SU-DHL-6 (cell line): ENCODE measurements at regions not wholly inside any gene's neighbourhood (a gene's known extent, or its start where the extent isn't known, plus 50 kb on each side); places are given as distances from the start of the nearest gene placed in this dataset.

Experiments
- H2AFZ ChIP-seq: fragments of 200-600 bp; sonication (generic); 2 replicates; pipeline ENCODE4 v1.6.1; 2014; ENCODE audit warnings: low read depth, mild to moderate bottlenecking, moderate library complexity, mixed read lengths, antibody characterized with exemption, low read length; ENCODE audit not compliant: severe bottlenecking
- H3F3A ChIP-seq: fragments of 200-600 bp; shearing (Covaris generic); 2 replicates; pipeline ENCODE4 v1.6.0; 2016; ENCODE audit warnings: antibody characterized with exemption, mild to moderate bottlenecking; ENCODE audit not compliant: insufficient read depth
- H3K27ac ChIP-seq: fragments of 200-600 bp; sonication (generic); 2 replicates; pipeline ENCODE4 v1.5.1; 2016; ENCODE audit warnings: low read depth, mild to moderate bottlenecking, low read length, moderate library complexity, mixed read lengths
- H3K27me3 ChIP-seq: fragments of 200-600 bp; sonication (generic), shearing (Covaris generic); 2 replicates; pipeline ENCODE4 v1.6.0; 2014; ENCODE audit warnings: mild to moderate bottlenecking, low read length
- H3K36me3 ChIP-seq: fragments of 200-600 bp; sonication (generic); 2 replicates; pipeline ENCODE4 v1.6.1; 2014; ENCODE audit warnings: mild to moderate bottlenecking, low read length, mixed read lengths
- H3K4me2 ChIP-seq: fragments of 300-600, 200-600 bp; shearing (Covaris generic), sonication (generic); 2 replicates; pipeline ENCODE4 v1.6.0; 2014; ENCODE audit warnings: low read length, low read depth, mild to moderate bottlenecking; ENCODE audit not compliant: poor library complexity, severe bottlenecking
- H3K4me3 ChIP-seq: fragments of 200-600 bp; sonication (generic); 2 replicates; pipeline ENCODE4 v1.5.1; 2014; ENCODE audit warnings: antibody characterized with exemption, low read length, mild to moderate bottlenecking, mixed read lengths; ENCODE audit not compliant: insufficient read depth, poor library complexity, severe bottlenecking
- H3K79me2 ChIP-seq: fragments of 200-600 bp; sonication (generic); 2 replicates; pipeline ENCODE4 v1.6.1; 2014; ENCODE audit warnings: mild to moderate bottlenecking, low read length, moderate library complexity; ENCODE audit not compliant: insufficient read depth
- H3K9ac ChIP-seq: fragments of 200-600 bp; sonication (generic); 2 replicates; pipeline ENCODE4 v1.7.0; 2014; ENCODE audit warnings: mild to moderate bottlenecking, low read length
- H3K9me2 ChIP-seq: fragments of 200-600 bp; sonication (generic); replicated peaks from 2 replicates; pipeline ENCODE4 v1.6.1; 2014; ENCODE audit warnings: low read length; ENCODE audit not compliant: insufficient read depth
- H3K9me3 ChIP-seq: fragments of 200-600 bp; sonication (generic); 2 replicates; pipeline ENCODE4 v1.6.1; 2014; ENCODE audit warnings: low read length, mixed read lengths; ENCODE audit not compliant: insufficient read depth
- H4K20me1 ChIP-seq: fragments of 200-600 bp; sonication (generic); 2 replicates; pipeline ENCODE4 v1.6.1; 2014; ENCODE audit warnings: low read depth, mild to moderate bottlenecking, antibody characterized with exemption, low read length, moderate library complexity, mixed read lengths
- EZH2phosphoT487 ChIP-seq: fragments of 200-600 bp; sonication (generic), shearing (Covaris generic); conservative IDR thresholded peaks from 2 replicates; pipeline ENCODE4 v1.6.1; 2018; ENCODE audit warnings: mild to moderate bottlenecking, antibody characterized with exemption, low read length, moderate library complexity, mixed read lengths
- TF ChIP-seq, protein P1 (sequence below): fragments of 200-600 bp; sonication (generic); IDR thresholded peaks from one replicate; pipeline ENCODE4 v1.5.1; 2017; ENCODE audit warnings: antibody characterized with exemption, mild to moderate bottlenecking, low read length, moderate library complexity; ENCODE audit not compliant: insufficient read depth, poor library complexity, severe bottlenecking

DNA sequence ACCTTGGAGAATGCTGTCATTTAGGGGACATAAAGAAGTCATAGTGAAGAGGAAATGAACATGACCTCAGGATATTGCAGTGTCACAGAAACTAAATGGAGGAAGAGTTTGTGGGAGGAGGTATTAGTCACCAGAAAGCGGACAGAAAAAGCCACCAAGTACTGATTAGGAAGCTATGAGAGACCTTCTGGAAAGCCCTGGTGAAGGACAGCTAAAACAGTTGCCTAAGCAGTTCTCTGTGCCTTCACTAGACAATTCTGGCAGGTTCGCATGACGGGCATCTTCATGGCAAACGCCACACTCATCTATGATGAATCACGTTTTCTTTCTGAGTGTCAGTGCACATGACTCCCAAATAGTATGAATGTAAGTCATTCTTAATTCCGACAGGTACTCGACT is 325.8 kb downstream of the C11orf87 start:
- Histone ChIP-seq H3K9ac (no peak overlapping the region), H3K4me3 (no peak overlapping the region), H3K9me2 (no peaks in the 10 kb centered on the region), H3K36me3 (no peaks in the 10 kb centered on the region), H3F3A (no peaks in the 10 kb centered on the region), H2AFZ (no peak overlapping the region), H3K27me3 (no peaks in the 10 kb centered on the region), H3K27ac (no peak overlapping the region), H4K20me1 (no peaks in the 10 kb centered on the region), H3K79me2 (no peaks in the 10 kb centered on the region), H3K4me2 (no peak overlapping the region), H3K9me3 (no peaks in the 10 kb centered on the region)
- no peak for TF ChIP-seq EZH2phosphoT487
- TF ChIP-seq, protein P1, sequence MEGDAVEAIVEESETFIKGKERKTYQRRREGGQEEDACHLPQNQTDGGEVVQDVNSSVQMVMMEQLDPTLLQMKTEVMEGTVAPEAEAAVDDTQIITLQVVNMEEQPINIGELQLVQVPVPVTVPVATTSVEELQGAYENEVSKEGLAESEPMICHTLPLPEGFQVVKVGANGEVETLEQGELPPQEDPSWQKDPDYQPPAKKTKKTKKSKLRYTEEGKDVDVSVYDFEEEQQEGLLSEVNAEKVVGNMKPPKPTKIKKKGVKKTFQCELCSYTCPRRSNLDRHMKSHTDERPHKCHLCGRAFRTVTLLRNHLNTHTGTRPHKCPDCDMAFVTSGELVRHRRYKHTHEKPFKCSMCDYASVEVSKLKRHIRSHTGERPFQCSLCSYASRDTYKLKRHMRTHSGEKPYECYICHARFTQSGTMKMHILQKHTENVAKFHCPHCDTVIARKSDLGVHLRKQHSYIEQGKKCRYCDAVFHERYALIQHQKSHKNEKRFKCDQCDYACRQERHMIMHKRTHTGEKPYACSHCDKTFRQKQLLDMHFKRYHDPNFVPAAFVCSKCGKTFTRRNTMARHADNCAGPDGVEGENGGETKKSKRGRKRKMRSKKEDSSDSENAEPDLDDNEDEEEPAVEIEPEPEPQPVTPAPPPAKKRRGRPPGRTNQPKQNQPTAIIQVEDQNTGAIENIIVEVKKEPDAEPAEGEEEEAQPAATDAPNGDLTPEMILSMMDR = no peak

DNA sequence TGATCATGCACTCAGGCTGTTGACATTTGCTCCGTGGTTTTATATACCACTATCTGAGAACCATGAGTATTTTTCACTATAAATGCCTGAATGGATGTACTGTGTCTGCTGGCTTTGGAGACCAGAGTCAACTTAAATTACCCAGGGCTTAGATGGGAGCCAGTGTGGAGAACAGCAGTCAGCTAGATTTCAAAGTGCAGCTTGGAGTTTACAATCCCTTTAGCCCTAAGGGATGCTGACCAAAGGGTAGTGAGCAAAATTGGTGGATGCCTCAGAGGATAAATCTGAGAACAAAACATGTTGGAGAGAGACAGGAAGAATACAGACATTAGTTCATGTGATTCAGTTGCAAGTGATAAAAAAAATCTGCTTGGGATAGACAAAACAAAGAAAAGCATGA is 327.5 kb downstream of the C11orf87 start:
- Histone ChIP-seq H3K9me3 (no peaks in the 10 kb centered on the region), H3K4me2 (no peak overlapping the region)

DNA sequence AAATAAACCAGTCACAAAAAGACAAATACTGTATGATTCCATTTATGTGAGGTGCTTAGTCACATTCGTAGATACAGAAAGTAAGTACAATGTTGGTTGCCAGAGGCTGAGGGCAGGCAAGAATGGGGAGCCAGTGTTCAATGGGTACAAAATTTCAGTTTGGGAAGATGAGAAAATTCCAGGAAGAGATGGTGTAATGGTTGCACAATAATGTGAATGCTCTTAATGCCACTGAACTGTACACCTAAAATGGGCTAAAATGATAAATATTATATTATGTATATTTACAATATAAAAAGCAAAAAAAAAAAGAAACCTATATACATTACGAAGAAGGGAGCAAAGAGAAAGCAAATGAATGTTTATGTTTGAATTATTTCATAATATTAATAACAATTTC is 329.0 kb downstream of the C11orf87 start:
- Histone ChIP-seq H3K9me2 (no peaks in the 10 kb centered on the region), H3K79me2 (no peaks in the 10 kb centered on the region), H3K4me2 (no peak overlapping the region), H4K20me1 (no peaks in the 10 kb centered on the region), H3K36me3 (no peaks in the 10 kb centered on the region), H2AFZ (no peak overlapping the region), H3K4me3 (no peak overlapping the region), H3K9ac (no peak overlapping the region), H3K27ac (no peak overlapping the region), H3F3A (no peaks in the 10 kb centered on the region), H3K27me3 (no peaks in the 10 kb centered on the region), H3K9me3 (no peaks in the 10 kb centered on the region)
- TF ChIP-seq EZH2phosphoT487 = no peak
- TF ChIP-seq, protein P1 = no peak

More for the DNA sequence above, 327.5 kb downstream of the C11orf87 start:
- Histone ChIP-seq H3K36me3 (no peaks in the 10 kb centered on the region), H4K20me1 (no peaks in the 10 kb centered on the region), H2AFZ (no peak overlapping the region), H3K9me2 (no peaks in the 10 kb centered on the region), H3F3A (no peaks in the 10 kb centered on the region), H3K4me3 (no peak overlapping the region), H3K79me2 (no peaks in the 10 kb centered on the region), H3K27me3 (no peaks in the 10 kb centered on the region), H3K9ac (no peak overlapping the region), H3K27ac (no peak overlapping the region)
- TF ChIP-seq, protein P1 = no peak
- no peak for TF ChIP-seq EZH2phosphoT487
